SK-N-SH (cell line): ENCODE measurements at regions not wholly inside any gene's neighbourhood (a gene's known extent, or its start where the extent isn't known, plus 50 kb on each side); places are given as distances from the start of the nearest gene placed in this dataset.

Experiments
- CTCF ChIA-PET: fragments of 300-600, 350-600 bp; formaldehyde crosslinking; extraction: SDS; loops from one replicate; lab custom pipeline; 2021; lab: Yijun Ruan, JAX
- POLR2A ChIA-PET: fragments of 350-600 bp; sonication (Branson Sonifier 250); formaldehyde crosslinking; extraction: SDS; loops from one replicate; lab custom pipeline; 2020; ENCODE audit warnings: antibody characterized with exemption, inconsistent platforms; lab: Yijun Ruan, JAX
- DNase-seq: peaks from one replicate; pipeline ENCODE4 v3.0.0; 2012
- H2AFZ ChIP-seq: fragments of 200-600 bp; sonication (generic); 2 replicates; pipeline ENCODE4 v1.8.1; 2016; ENCODE audit warnings: antibody characterized with exemption, mild to moderate bottlenecking, low read depth
- H3F3A ChIP-seq: fragments of 200-600 bp; sonication (generic); replicated peaks from 2 replicates; pipeline ENCODE3; 2016; ENCODE audit warnings: antibody characterized with exemption, mild to moderate bottlenecking; ENCODE audit not compliant: insufficient read depth
- H3K27ac ChIP-seq, 2 experiments: fragments of 200-500 bp in 1 of 2; fragments of 200-600 bp in 1 of 2; sonication (Bioruptor generic) in 1 of 2; sonication (generic), shearing (Covaris generic) in 1 of 2; 2 replicates each; pipeline versions ENCODE4 v1.5.1 to v1.6.1; 2014 to 2016; ENCODE audit warnings: low read depth in 2 of 2, inconsistent platforms in 1 of 2, low read length in 1 of 2, mild to moderate bottlenecking in 1 of 2, mixed read lengths in 1 of 2
- H3K27me3 ChIP-seq: fragments of 200-600 bp; sonication (generic), shearing (Covaris generic); 2 replicates; pipeline ENCODE4 v1.6.1; 2016; ENCODE audit warnings: mixed run types; ENCODE audit not compliant: insufficient read depth
- H3K36me3 ChIP-seq, 2 experiments: fragments of 200-500 bp in 1 of 2; fragments of 200-600 bp in 1 of 2; sonication (Bioruptor generic) in 1 of 2; sonication (generic) in 1 of 2; replicated peaks in 1 of 2; 2 replicates each; pipeline versions ENCODE3 to v1.5.1; 2014 to 2016; ENCODE audit warnings: low read length in 1 of 2, mild to moderate bottlenecking in 1 of 2; ENCODE audit not compliant: insufficient read depth in 2 of 2, control insufficient read depth in 1 of 2
- H3K4me1 ChIP-seq, 2 experiments: fragments of 200-500 bp in 1 of 2; fragments of 200-600 bp in 1 of 2; sonication (Bioruptor generic) in 1 of 2; sonication (generic), shearing (Covaris generic) in 1 of 2; 2 replicates each; pipeline versions ENCODE4 v1.5.1 to v1.6.1; 2014 to 2016; ENCODE audit warnings: low read depth in 1 of 2, low read length in 1 of 2, mixed run types in 1 of 2; ENCODE audit not compliant: insufficient read depth in 2 of 2, control insufficient read depth in 1 of 2
- H3K4me2 ChIP-seq: fragments of 200-600 bp; sonication (generic), shearing (Covaris generic); 2 replicates; pipeline ENCODE4 v1.6.1; 2017; ENCODE audit warnings: mixed run types
- H3K4me3 ChIP-seq, 2 experiments: fragments of 200-500 bp in 1 of 2; fragments of 200-600 bp in 1 of 2; sonication (Bioruptor generic) in 1 of 2; sonication (generic), shearing (Covaris generic) in 1 of 2; 2 replicates each; pipeline versions ENCODE4 v1.5.1 to v1.8.1; 2014 to 2016; ENCODE audit warnings: low read depth in 2 of 2, inconsistent platforms in 1 of 2, low read length in 1 of 2, mild to moderate bottlenecking in 1 of 2, mixed read lengths in 1 of 2, moderate library complexity in 1 of 2
- H3K79me2 ChIP-seq: fragments of 200-600 bp; sonication (generic); 2 replicates; pipeline ENCODE4 v1.8.1; 2017; ENCODE audit warnings: mild to moderate bottlenecking; ENCODE audit not compliant: insufficient read depth
- H3K9ac ChIP-seq: fragments of 200-600 bp; sonication (generic); 2 replicates; pipeline ENCODE4 v1.6.1; 2017; ENCODE audit warnings: mixed run types
- H3K9me2 ChIP-seq: fragments of 200-600 bp; sonication (generic); 2 replicates; pipeline ENCODE4 v1.6.1; 2017; ENCODE audit warnings: mixed run types
- H3K9me3 ChIP-seq: fragments of 200-600 bp; sonication (generic); 2 replicates; pipeline ENCODE4 v1.6.1; 2017; ENCODE audit warnings: mixed run types, mild to moderate bottlenecking, moderate library complexity
- H4K20me1 ChIP-seq: fragments of 200-600 bp; sonication (generic); 2 replicates; pipeline ENCODE4 v1.6.1; 2017; ENCODE audit warnings: mild to moderate bottlenecking, mixed run types; ENCODE audit not compliant: insufficient read depth
- CTCF ChIP-seq: fragments of 200-600 bp; sonication (generic); IDR thresholded peaks from 2 replicates; pipeline ENCODE4 v1.6.1; 2017; ENCODE audit warnings: antibody characterized with exemption, mild to moderate bottlenecking, moderate library complexity
- ELF1 ChIP-seq: IDR thresholded peaks from 2 replicates; pipeline ENCODE4 v1.4.0; 2012
- EZH2phosphoT487 ChIP-seq: fragments of 200-600 bp; sonication (generic); IDR thresholded peaks from 2 replicates; pipeline ENCODE4 v1.6.1; 2017; ENCODE audit warnings: low read depth, mixed run types, mild to moderate bottlenecking, antibody characterized with exemption, moderate library complexity, borderline replicate concordance
- IRF3 ChIP-seq: fragments of 150-350 bp; IDR thresholded peaks from 2 replicates; pipeline ENCODE4 v1.6.1; 2016; ENCODE audit warnings: mild to moderate bottlenecking, low read depth, low read length
- JUND ChIP-seq: IDR thresholded peaks from 2 replicates; pipeline ENCODE4 v1.4.0; 2012
- NFIC ChIP-seq: IDR thresholded peaks from 2 replicates; pipeline ENCODE4 v1.4.0; 2012; ENCODE audit warnings: borderline replicate concordance
- REST ChIP-seq: IDR thresholded peaks from 2 replicates; pipeline ENCODE4 v1.6.1; 2012; ENCODE audit warnings: mild to moderate bottlenecking, low read depth, low read length, moderate library complexity
- SIN3A ChIP-seq: IDR thresholded peaks from 2 replicates; pipeline ENCODE4 v1.6.1; 2012; ENCODE audit warnings: low read depth, mild to moderate bottlenecking, low read length, moderate library complexity, borderline replicate concordance
- USF2 ChIP-seq: fragments of 150-350 bp; IDR thresholded peaks from 2 replicates; pipeline ENCODE4 v1.6.1; 2017; ENCODE audit warnings: antibody characterized with exemption, low read length, low read depth, borderline replicate concordance
- ZBTB33 ChIP-seq: IDR thresholded peaks from 2 replicates; pipeline ENCODE4 v1.4.0; 2012; ENCODE audit warnings: low read depth, borderline replicate concordance
- WGBS: methylation state at CpG from one replicate; pipeline ENCODE4 v1.1.6; 2017; ENCODE audit warnings: low lambda C conversion rate; 5-methylcytosine and 5-hydroxymethylcytosine counted together

- CTCF ChIA-PET, result no interaction called here
- no peak overlapping the region for H3K4me2 ChIP-seq
- no peak overlapping the region for H3K27ac ChIP-seq
- no peaks in the 10 kb centered on the region for H3K27me3 ChIP-seq
- no peaks in the 10 kb centered on the region for H3K36me3 ChIP-seq
- H2AFZ ChIP-seq, result no peak overlapping the region
- no peaks in the 10 kb centered on the region for H4K20me1 ChIP-seq
- DNase-seq, result no peak
- POLR2A ChIA-PET, result no interaction called here
- H3K4me1 ChIP-seq, result no peaks in the 10 kb centered on the region; a peak in 1 of 4 replicates
- TF ChIP-seq USF2 (no peak), CTCF (no peak), NFIC (no peak), ZBTB33 (no peak), REST (no peak), JUND (no peak)
- no peak overlapping the region for H3K9ac ChIP-seq
- no peaks in the 10 kb centered on the region for H3K79me2 ChIP-seq
- no peaks in the 10 kb centered on the region for H3K9me3 ChIP-seq
- no peaks in the 10 kb centered on the region for H3K9me2 ChIP-seq
- H3K4me3 ChIP-seq, result no peak overlapping the region
- WGBS, result 85% methylated on average over 3 of the region's 3 CpGs
- H3F3A ChIP-seq, result no peaks in the 10 kb centered on the region
These were observed 758.7 kb upstream of the ZNF608 start for GRCh38 chr5:125505115-125505514.

- Histone ChIP-seq H3K9me2 (no peaks in the 10 kb centered on the region), H3K36me3 (no peaks in the 10 kb centered on the region), H3K4me1 (no peaks in the 10 kb centered on the region), H2AFZ (no peak overlapping the region), H3K9ac (no peak overlapping the region), H3K27ac (no peak overlapping the region), H4K20me1 (no peaks in the 10 kb centered on the region), H3K79me2 (no peaks in the 10 kb centered on the region), H3K27me3 (no peaks in the 10 kb centered on the region), H3F3A (no peaks in the 10 kb centered on the region), H3K4me3 (no peak overlapping the region), H3K9me3 (no peaks in the 10 kb centered on the region), H3K4me2 (no peak overlapping the region)
- CTCF ChIA-PET, result no interaction called here
- DNase-seq, result no peak
- POLR2A ChIA-PET, result no interaction called here
- WGBS, result 93% methylated on average over 3 of the region's 3 CpGs
- no peak for TF ChIP-seq EZH2phosphoT487
- no peak for TF ChIP-seq SIN3A
- TF ChIP-seq IRF3, result no peak
- TF ChIP-seq ELF1, result no peak
- TF ChIP-seq CTCF, result no peak
These were observed 759.7 kb upstream of the ZNF608 start for GRCh38 chr5:125506124-125506523.
